ENCODE measurements at regions not wholly inside any gene's neighbourhood (a gene's known extent, or its start where the extent isn't known, plus 50 kb on each side); places are given as distances from the start of the nearest gene placed in this dataset.

GRCh38 chr17:72567774-72568173 lies 447.0 kb downstream of the SOX9 start:
- H3K27ac ChIP-seq (ENCODE audit: low read depth in 1 of 2, low read length in 2 of 2) = no peak overlapping the region
- peaks cover 2% of the 10 kb centered on the region for H3K4me1 ChIP-seq (ENCODE audit: insufficient read depth, low read length)
- no peak for ATAC-seq (ENCODE audit: poor library complexity)
- H3K9me3 ChIP-seq (ENCODE audit: control insufficient read depth in 1 of 2, insufficient read depth in 1 of 2, low read length in 2 of 2) = peaks cover 0 to 6% of the 10 kb centered on the region in 2 experiments
- Mint-ChIP-seq H3K27ac (no peak overlapping the region), H3K36me3 (ENCODE audit: low read depth) (no peaks in the 10 kb centered on the region), H3K4me3 (no peak overlapping the region), H3K9me3 (no peaks in the 10 kb centered on the region), H3K27me3 (no peaks in the 10 kb centered on the region), H3K4me1 (ENCODE audit: low read depth) (no peaks in the 10 kb centered on the region)
- no peaks in the 10 kb centered on the region for H3K36me3 ChIP-seq (ENCODE audit: insufficient read depth, low read length)
- intact Hi-C loops (cut with DNase I, micrococcal nuclease) = no loop called here
- no peak for DNase-seq
- no peak for TF ChIP-seq CTCF (IDR thresholded peaks at IDR 0.05)
- no peak overlapping the region for H3K4me3 ChIP-seq (ENCODE audit: low read length)
- ChIA-PET POLR2A (no interaction called here), CTCF (no interaction called here)
- H3K27me3 ChIP-seq (ENCODE audit: control insufficient read depth in 1 of 2, insufficient read depth in 2 of 2, low read length in 2 of 2) = no peaks in the 10 kb centered on the region

- Histone ChIP-seq H3K27me3 (ENCODE audit: control insufficient read depth in 1 of 2, insufficient read depth in 2 of 2, low read length in 2 of 2) (no peaks in the 10 kb centered on the region), H3K4me1 (ENCODE audit: insufficient read depth, low read length) (peaks cover 2% of the 10 kb centered on the region), H3K36me3 (ENCODE audit: insufficient read depth, low read length) (no peaks in the 10 kb centered on the region), H3K9me3 (ENCODE audit: control insufficient read depth in 1 of 2, insufficient read depth in 1 of 2, low read length in 2 of 2) (peaks cover 0 to 6% of the 10 kb centered on the region in 2 experiments), H3K27ac (ENCODE audit: low read depth in 1 of 2, low read length in 2 of 2) (no peak overlapping the region), H3K4me3 (ENCODE audit: low read length) (no peak overlapping the region)
- TF ChIP-seq CTCF (IDR thresholded peaks at IDR 0.05) = no peak
- CTCF ChIA-PET = no interaction called here
- H3K36me3 Mint-ChIP-seq (ENCODE audit: low read depth) = no peaks in the 10 kb centered on the region
- DNase-seq = no peak
- no peak for ATAC-seq (ENCODE audit: poor library complexity)
- peaks cover 12% of the 10 kb centered on the region for H3K27me3 Mint-ChIP-seq
- H3K4me3 Mint-ChIP-seq = no peak overlapping the region
- H3K9me3 Mint-ChIP-seq = no peaks in the 10 kb centered on the region
- no peak overlapping the region for H3K27ac Mint-ChIP-seq
- intact Hi-C loops (cut with DNase I, micrococcal nuclease) = no loop called here
- H3K4me1 Mint-ChIP-seq (ENCODE audit: low read depth) = no peaks in the 10 kb centered on the region
- POLR2A ChIA-PET = no interaction called here
These were observed 448.5 kb downstream of the SOX9 start for GRCh38 chr17:72569148-72569946.

- POLR2A ChIA-PET = no interaction called here
- H3K27ac ChIP-seq (ENCODE audit: low read depth in 1 of 2, low read length in 2 of 2) = no peak overlapping the region
- H3K4me3 ChIP-seq (ENCODE audit: low read length) = no peak overlapping the region
- DNase-seq = no peak
- ATAC-seq (ENCODE audit: poor library complexity) = no peak
- no peaks in the 10 kb centered on the region for H3K36me3 Mint-ChIP-seq (ENCODE audit: low read depth)
- CTCF ChIA-PET = no interaction called here
- no peaks in the 10 kb centered on the region for H3K36me3 ChIP-seq (ENCODE audit: insufficient read depth, low read length)
- no peak for TF ChIP-seq CTCF (IDR thresholded peaks at IDR 0.05)
- H3K9me3 ChIP-seq (ENCODE audit: control insufficient read depth in 1 of 2, insufficient read depth in 1 of 2, low read length in 2 of 2) = peaks cover 0 to 6% of the 10 kb centered on the region in 2 experiments
- peaks cover 30% of the 10 kb centered on the region for H3K27me3 Mint-ChIP-seq
- H3K27me3 ChIP-seq (ENCODE audit: control insufficient read depth in 1 of 2, insufficient read depth in 2 of 2, low read length in 2 of 2) = no peaks in the 10 kb centered on the region
- peaks cover 2% of the 10 kb centered on the region for H3K4me1 ChIP-seq (ENCODE audit: insufficient read depth, low read length)
- H3K4me3 Mint-ChIP-seq = no peak overlapping the region
- no peak overlapping the region for H3K27ac Mint-ChIP-seq
- H3K9me3 Mint-ChIP-seq = no peaks in the 10 kb centered on the region
- H3K4me1 Mint-ChIP-seq (ENCODE audit: low read depth) = no peaks in the 10 kb centered on the region
- intact Hi-C loops (cut with DNase I, micrococcal nuclease) = no loop called here
These were observed 451.1 kb downstream of the SOX9 start for GRCh38 chr17:72571813-72572396.

All from CD4-positive, alpha-beta T cell (primary cell).